Activated CD8-positive, alpha-beta memory T cell treated with anti-CD3 and anti-CD28 coated beads for 24 hours (primary cell): ENCODE measurements at regions not wholly inside any gene's neighbourhood (a gene's known extent, or its start where the extent isn't known, plus 50 kb on each side); places are given as distances from the start of the nearest gene placed in this dataset.
"Not testable (repeated sequence)": the region's sequence is repeated elsewhere in the genome, so short reads cannot be mapped to it uniquely, and the experiment has no call there.

Experiments used
- DNase-seq: peaks from one replicate; pipeline ENCODE4 v3.0.0-alpha.2; 2020

GRCh38 chr22:22697377-22698117, 53.1 kb downstream of the GGTLC2 start:
- no peak for DNase-seq

- no peak for DNase-seq
Measured at GRCh38 chr22:22698263-22698750, 53.9 kb downstream of the GGTLC2 start.

- peak; percentile 9 for DNase-seq
Measured at GRCh38 chr22:22700631-22701030, 56.2 kb downstream of the GGTLC2 start.

GRCh38 chr22:22701557-22701956, 57.1 kb downstream of the GGTLC2 start:
- not testable (repeated sequence) for DNase-seq

- DNase-seq: peak; percentile 56
Measured at GRCh38 chr22:22702237-22703202, 58.1 kb downstream of the GGTLC2 start.

- peak; percentile 40 for DNase-seq
Measured at GRCh38 chr22:22703203-22703570, 58.8 kb downstream of the GGTLC2 start.

- DNase-seq: peak; percentile 33
Measured at GRCh38 chr22:22703715-22704114, 59.3 kb downstream of the GGTLC2 start.

GRCh38 chr22:22704156-22704946, 59.9 kb downstream of the GGTLC2 start:
- DNase-seq: peak; percentile 9

GRCh38 chr22:22705328-22706100, 61.1 kb downstream of the GGTLC2 start:
- peak; percentile 21 for DNase-seq

- DNase-seq: peak; percentile 26
Measured at GRCh38 chr22:22706253-22706915, 62.0 kb downstream of the GGTLC2 start.

GRCh38 chr22:22709719-22710445, 65.5 kb downstream of the GGTLC2 start:
- DNase-seq: peak; percentile 52

- DNase-seq: peak; percentile 93
Measured at GRCh38 chr22:22710719-22711531, 66.5 kb downstream of the GGTLC2 start.

GRCh38 chr22:22711532-22711913, 67.1 kb downstream of the GGTLC2 start:
- DNase-seq: peak; percentile 40

GRCh38 chr22:22712092-22712658, 67.8 kb downstream of the GGTLC2 start:
- DNase-seq: peak; percentile 24

- no peak for DNase-seq
Measured at GRCh38 chr22:22712666-22713365, 68.4 kb downstream of the GGTLC2 start.

- DNase-seq: no peak
Measured at GRCh38 chr22:22713416-22713815, 69.0 kb downstream of the GGTLC2 start.

GRCh38 chr22:22714600-22715335, 70.4 kb downstream of the GGTLC2 start:
- DNase-seq: peak; percentile 21

- DNase-seq: no peak
Measured at GRCh38 chr22:22716136-22716665, 71.8 kb downstream of the GGTLC2 start.
